ENCODE measurements at regions not wholly inside any gene's neighbourhood (a gene's known extent, or its start where the extent isn't known, plus 50 kb on each side); places are given as distances from the start of the nearest gene placed in this dataset.

- no peak for TF ChIP-seq ZNF639 (tag by site-specific recombination; IDR thresholded peaks at IDR 0.05)
- TF ChIP-seq KLF16 (tag by site-specific recombination; IDR thresholded peaks at IDR 0.05), result no peak
Observed at GRCh38 chr1:115220340-115221270, 117.4 kb downstream of the NGF start.
